HG02798 (cell line): ENCODE measurements at regions not wholly inside any gene's neighbourhood (a gene's known extent, or its start where the extent isn't known, plus 50 kb on each side); places are given as distances from the start of the nearest gene placed in this dataset.

Experiments used
- ATAC-seq: cut with Tn5 transposase; IDR thresholded peaks from one replicate; pipeline ENCODE4 v1.9.1; 2021; ENCODE audit warnings: mild to moderate bottlenecking; ENCODE audit not compliant: unreplicated experiment, poor library complexity

DNA sequence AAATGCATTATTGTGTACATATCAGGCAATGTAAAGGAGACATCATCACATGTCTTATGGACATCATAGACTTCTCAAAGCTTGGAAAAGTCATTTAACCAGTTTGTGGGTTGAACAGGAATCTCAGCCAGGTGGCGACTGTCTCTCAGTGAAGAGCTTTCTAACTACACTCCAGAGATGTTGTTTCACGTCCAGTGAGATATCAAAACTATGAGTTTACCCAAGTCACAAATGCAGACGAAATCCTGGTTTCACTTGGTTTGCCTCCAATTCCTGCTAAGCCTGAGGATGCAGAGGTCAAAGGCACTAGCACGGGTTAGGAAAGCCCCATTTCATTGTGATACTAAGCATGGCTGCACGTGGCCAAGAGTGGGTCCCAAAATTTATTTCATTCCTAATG is 384.5 kb upstream of the MEIS1 start:
- no peak for ATAC-seq

DNA sequence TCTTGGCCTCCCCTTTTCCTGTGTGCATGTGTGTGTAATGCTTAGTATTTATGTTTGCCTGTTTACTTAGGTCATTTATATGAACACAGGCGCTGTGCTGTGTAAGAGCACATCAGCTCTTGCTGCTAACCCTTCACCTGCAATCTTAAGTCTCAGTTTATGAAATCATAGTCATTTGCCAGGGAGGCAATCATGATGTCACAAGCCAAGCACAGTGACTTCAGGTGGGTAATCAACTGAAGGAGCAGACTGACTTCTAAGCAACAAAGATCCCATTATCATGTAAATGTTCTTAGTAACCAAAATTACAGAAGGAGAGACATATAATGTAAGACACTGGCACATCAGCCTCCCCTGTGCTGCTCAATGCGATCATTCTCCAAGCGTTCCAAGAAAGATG is 386.3 kb upstream of the MEIS1 start:
- ATAC-seq = no peak

DNA sequence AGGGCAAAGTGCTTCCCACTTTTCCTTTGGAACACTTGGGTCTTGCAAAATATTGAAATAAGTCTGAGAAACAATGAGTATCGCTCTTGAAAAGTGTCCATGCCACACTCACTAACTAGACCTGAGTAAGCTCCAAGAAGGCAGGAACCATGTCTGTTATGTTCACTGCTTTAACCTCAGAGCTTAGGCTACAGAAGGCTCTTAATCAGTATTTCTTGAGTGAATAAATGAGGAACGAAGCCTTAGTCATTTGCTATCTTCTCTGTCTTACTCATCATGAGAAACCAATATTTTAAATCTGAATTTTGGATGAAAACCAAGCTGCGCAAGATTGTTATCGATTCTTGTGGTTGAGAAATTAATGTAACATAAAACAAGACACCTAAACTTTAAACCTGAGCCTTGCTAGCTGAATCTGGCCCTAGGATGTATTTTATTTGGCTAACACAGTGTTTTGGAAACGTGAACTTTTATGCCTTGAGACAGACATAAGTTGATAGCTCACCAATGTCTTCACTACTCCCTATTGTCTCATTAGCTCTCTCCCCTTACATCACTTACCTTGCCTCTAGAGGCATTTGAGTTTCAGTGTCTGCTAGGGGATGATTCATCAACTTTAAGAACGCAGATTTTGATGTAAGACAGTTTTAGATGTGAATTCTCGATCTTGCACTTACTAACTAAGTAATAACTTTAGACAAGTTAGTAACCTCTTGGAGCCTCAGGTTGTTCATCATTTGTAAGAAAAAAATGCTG is 392.8 kb upstream of the MEIS1 start:
- ATAC-seq = no peak

DNA sequence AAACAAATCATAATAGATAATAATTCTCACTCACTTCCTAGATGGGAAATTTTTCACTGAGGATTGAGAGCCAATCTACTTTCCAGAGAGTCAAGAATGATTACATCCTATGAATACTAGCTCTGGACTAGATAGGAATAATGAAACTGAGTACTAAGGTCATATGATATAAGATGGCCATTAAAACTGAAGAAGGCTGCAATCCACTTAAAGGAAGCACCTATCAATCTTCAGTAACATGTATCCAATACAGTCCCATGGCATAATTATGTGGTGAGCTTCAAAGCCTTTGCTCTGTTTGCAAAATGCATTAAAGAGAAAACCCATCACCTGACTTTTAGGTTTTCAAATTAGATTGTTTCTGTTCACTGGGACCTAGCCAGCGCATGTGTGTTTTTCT is 398.0 kb upstream of the MEIS1 start:
- ATAC-seq = no peak

DNA sequence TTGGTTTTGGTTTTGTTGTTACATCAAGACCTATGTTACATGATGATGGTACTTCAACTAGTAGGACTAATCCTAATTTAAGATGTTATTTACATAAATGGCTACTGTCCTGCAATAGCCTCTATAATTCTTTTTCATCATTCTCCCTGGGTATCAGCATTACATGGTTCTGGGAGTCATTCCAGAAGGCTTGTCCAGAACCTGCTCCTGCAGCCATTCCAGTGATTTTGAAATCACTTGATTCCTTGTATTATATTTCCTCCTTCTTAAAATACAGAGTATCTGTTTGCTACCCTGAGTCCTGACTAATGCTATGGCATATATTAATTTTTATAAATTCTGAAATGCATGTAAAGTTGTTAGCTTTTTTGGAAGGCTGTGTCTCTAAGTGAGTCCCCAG is 400.5 kb upstream of the MEIS1 start:
- ATAC-seq = no peak

DNA sequence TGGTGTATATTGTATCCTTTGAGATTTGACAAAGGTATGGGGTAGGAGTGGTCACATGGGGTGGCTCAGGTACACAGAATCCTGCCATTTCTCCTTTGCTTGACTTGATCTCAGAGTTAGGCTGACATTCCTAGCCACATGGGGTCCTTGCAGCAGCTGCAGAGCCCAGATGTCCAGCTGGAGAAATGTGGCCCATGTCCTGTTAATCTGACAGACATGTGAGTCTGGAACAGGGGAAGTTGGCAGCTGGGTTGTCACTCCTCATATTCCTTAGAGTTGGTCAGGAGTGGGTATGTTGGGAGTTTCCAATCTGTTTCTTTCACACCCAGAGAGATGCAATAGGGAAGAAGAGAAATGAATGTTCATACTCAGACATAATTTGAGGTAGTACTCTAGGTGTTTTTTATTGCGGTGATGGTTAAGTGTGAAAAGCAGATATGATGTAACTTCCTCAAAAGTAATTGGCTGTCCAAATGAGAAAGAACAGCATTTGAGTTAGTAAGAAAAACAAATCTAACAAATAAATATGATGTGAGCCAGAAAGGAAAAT is 402.6 kb upstream of the MEIS1 start:
- no peak for ATAC-seq

DNA sequence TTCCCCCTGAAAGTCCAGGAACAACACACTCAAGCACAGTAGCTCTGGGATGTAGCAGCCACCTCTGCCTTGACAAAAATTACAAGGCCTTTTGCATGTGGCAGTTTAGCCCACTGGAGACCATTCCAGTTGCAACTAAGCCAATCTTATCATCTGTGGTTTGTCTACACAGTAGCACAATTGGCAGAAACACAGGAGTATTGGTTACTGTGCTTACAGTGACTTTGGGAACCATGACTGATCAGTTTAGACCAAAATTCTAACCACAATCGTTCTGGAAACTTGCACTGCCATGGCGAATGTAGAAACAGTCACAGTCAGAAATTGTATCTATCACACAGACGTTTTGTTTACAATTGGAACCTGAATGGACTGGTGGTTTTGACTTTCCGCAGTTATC is 403.7 kb upstream of the MEIS1 start:
- ATAC-seq = no peak

DNA sequence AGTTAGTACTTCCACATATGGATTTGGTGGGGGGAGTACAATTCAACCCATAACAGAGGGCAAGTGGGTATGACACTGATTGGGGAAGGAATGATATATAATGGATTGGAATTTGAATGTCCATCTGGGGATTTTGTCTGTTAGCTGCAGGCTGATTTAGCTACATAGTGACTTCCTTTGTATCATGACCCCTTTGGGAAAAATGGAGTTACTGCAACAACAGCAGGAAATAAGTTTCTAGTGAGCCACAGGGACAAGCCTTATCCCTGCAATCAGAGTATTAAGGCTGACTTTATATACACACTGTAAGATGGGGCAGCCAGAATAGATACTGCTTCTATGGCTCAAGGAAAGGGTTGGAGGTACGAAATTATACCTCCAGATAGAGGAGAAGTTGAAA is 404.4 kb upstream of the MEIS1 start:
- no peak for ATAC-seq

DNA sequence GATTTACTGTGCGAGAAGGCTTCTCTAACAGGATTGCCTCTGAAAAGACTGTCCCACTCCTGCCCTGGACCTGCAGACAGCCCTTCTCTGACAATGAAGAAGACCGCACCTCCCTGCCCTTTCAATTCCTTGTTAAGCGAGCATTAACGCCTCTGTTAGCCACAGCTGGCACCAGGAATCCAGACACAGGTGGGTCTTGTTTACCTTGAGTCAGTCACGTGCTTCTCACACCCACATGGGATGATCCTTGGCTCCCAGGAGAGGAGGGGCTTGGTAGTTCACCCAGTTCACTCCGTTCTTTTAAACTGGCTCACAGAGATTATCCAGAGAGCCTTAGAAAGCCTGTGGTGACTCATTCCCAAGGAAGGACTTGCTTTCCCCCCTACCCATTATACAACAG is 410.5 kb upstream of the MEIS1 start:
- no peak for ATAC-seq

DNA sequence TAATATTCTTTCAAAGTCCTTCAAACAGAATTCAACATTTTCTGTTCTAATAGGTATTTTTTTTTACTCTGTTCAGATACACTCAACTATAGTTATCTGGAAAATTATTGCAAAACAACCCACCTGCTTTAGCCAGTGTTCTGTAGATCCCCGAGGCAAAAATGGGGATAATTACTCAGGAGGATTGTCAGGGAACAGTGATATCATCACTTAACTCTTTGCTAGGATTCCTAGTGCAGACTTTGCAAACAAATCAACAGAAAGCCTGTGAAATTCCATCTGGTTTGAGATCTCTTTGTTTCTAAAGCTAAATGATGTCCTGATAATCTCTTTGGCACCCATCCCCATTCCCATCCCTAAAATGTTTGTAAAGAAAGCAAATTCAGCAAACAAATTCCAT is 413.6 kb upstream of the MEIS1 start:
- ATAC-seq = no peak

DNA sequence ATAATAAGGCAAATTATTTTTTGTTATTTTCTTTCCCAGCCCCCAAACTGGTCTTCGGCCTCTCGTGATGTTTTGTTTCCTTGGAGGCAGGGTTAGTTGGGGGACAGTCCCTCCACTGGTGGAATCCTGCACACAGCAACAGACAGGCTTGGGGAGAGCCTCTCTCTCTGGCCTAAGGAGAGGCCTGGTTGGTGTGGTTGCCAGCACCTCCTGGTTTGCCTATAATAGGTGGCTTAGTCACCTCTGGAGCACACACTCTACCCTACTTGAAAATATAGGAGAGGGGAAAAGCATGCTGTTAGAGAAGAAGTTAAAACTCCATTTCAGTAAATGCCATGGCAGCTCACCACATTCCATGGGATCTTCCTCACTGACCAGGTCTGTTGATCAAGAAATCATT is 417.2 kb upstream of the MEIS1 start:
- ATAC-seq = no peak

DNA sequence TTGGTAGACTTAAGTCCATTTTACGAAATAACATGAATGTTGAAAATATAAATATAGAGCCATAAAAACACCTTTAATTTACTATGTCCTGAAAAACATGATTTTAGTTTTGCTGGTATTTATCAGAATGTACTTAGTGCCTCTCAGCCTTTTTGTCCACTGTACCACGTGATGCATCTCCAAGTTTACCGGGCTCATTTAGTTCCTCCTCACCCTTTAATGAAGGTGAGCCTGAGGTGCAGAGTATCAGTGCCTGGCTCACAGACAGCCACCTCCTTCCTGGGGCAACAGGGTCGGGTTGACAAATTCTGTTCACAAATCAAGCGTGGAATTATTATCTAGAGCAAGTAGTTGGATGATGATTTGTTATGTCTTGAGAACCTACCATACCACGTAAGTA is 420.5 kb upstream of the MEIS1 start:
- no peak for ATAC-seq

DNA sequence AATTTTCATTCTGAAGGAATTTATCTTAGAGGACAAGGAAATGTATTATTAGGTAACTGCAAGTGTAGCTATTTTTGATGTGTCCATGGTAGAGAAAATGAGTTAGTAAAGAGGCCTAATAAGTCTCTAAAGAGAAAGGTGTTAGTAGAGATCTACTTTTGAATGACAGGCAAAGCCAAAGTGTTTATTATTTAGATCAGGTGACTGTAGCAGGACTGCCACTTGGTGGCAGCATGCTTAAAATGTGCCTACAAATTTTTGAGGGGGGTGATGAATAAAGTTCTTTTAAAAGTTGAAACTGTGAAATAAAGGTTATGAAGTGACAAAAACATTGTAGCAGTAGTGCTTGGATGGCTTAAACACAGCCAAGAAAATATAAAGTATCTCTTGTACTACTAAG is 421.5 kb upstream of the MEIS1 start:
- ATAC-seq = no peak

DNA sequence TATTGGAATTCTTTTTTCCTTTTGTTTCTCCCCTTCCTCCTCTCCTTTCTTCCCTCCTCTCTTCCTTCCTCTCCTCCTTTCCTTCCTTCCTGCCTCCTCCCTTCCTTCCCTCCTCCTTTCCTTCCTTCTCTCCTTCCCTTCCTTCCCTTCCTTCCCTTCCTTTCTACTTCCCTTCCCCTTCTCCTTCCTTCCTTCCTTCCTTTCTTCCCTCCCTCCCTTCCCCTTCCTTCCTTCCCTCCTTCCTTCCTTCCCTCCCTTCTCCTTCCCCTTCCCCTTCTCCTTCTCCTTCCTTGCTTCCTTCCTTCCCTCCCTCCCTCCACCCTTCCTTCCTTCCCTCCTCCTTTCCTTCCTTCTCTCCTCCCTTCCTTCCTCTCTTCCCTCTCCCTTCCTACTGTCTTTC is 431.0 kb upstream of the MEIS1 start:
- no peak for ATAC-seq

DNA sequence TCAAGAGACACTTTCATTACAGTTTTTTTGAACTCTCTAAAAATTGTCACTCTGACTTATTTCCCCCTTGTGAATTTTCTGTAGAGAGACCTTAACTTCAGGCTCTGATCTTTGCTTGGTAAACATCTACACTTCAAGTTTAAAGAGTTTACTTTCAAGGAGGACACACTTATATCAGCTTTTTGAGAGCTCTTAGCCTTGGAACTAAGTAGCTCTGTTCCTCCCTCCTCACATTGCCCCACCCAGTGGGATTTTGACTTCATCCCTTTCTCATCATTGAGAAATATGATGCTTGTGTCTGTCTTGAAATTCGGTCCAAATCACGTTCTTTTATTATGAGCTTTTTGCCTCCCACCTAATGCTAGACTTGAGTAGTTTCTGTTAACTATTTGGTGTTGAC is 433.4 kb upstream of the MEIS1 start:
- ATAC-seq = no peak

DNA sequence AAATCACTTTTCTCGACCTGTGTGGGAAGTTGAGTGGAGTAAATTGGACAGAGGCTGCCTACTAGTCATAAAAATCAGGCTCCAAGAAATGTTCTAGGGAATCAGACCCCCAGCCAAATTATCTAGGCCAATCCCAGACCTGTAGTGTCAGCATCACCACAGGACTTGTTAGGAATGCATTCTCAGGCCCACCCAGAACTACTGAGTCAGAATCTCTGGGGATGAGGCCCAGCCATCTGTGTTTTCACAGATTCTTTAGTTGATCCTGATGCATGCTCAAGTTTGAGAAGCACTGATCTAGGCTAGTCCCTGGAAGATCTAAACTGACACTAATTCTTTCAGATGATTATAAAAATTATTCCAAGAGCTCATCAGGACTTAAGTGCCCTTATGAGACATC is 434.0 kb upstream of the MEIS1 start:
- no peak for ATAC-seq

DNA sequence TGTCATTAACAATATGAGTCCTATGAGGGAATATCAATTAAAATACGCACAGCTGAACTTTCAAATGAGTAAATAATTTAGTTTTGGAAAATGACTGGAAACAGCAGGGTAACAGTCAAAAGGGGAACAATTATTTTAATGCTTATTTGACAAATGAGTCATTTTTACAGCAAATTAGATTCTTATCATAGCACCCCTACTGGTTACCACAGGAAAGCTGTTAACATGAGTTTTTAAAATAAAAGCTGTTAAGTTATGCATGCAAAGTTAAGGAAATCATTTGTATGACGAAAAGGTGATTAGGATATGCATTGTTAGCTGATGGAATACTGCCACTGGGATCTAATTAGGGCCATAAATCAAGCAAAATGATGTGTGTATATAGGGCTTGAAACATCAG is 435.1 kb upstream of the MEIS1 start:
- no peak for ATAC-seq

DNA sequence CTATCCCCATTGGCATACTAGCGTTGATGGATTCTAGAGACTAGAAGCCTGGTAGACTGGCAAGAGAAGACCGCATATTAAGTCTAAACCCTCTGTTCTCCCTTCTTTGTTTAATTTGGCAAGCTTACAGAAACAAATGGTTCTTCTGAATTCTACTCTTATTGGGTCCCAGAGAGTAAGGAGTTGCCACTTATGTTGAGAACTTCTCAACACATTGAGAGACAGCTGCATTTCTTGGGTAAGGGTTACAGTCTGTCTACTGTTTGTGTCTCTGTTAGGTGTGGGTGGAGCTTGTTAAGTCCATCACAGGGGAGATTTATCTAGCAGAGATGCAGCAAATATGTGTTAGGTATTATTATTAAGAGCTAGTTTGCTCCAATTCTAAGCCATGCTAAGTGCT is 435.8 kb upstream of the MEIS1 start:
- ATAC-seq = no peak

DNA sequence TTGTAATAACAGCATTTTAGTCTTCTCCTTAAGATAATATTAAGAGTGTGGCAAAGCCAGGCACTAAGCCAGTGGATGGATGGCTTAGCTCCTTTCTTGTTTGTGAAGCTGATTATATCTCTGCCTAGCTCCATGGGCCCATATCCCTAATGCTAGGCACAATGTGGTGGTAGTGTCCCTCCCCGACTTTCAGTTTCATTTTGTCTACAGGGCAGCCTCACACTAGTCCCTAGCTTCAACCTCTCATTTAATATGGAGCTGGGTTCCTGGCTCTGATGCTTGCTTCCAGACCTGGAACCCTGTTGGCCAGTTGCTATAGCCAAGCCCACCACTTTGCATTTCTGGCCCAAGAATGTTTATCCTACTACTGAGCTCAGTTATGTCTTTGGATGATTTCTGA is 437.0 kb upstream of the MEIS1 start:
- ATAC-seq = no peak

DNA sequence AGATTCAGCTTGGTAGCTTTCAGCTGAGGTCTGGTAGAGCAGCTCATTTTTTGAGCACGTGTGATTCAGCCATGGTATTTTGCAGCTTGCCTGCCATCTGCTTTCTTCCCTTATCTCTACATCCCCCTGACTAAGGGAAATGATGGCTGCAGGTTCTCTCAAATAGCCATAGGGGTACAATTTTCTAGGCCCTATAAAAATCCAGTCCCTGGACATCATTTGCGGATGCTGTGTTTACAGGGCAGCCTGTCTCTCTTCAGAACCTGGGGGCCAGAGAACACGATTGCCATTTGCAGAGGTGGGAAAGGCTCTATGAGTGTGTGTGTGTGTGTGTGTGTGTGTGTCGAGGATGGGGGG is 442.7 kb upstream of the MEIS1 start:
- no peak for ATAC-seq

DNA sequence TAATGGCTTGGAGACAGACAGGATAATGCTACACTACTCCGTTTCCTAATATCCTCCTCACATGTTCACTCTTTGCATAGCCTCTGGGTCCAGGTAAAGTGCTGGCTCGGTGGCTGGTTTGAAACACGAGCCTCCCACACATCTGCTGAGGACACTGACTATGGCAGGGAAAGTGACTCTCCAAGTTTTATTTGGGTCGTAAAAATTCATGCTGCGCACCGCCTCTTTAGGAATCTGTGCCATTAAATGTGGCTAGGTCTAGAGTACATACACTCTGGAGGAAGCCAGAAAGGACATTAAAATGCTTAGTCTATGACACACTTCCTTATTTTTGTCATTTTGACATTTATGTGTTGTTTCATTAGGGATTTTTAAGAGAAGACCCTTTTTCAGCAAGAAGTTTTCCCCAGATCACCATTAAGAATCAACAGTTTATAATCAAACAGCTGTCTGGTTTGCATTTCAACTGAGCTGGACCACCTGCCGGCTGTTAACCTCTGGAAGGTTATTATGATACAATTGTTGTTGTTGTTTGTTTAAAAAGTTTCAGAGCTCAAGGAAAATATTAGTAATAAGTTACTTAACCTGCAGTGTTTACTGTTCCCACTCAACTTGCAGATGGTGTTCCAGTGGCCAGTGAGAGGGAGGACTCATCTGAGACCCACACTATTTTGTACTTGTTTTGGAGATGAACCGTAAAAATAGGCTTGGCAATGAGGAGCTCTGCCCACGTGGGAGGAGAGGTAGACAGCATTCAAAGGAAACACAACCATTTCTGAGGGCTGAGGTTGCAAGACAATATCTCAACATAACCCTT is 443.3 kb upstream of the MEIS1 start:
- ATAC-seq = no peak

DNA sequence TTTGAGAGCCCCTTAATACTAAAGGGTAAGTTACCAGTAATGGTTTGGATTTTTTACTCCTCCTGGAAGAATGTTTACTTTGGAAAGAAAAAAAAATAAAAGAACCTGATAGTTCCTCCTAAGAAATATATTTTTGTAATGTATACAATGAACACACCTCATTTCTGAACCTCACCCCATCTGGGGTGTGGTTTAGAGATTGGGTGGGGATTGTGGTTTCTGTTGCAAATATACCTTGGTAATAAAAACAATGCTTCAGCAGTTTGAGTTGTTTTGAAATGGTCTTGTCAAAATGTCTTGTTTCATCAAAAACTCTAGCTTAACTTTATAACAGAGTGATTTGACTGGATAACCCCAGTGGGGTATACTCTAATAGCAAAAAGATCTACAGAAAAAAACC is 448.9 kb upstream of the MEIS1 start:
- ATAC-seq = no peak
